ENCODE measurements at regions not wholly inside any gene's neighbourhood (a gene's known extent, or its start where the extent isn't known, plus 50 kb on each side); places are given as distances from the start of the nearest gene placed in this dataset.

DNA sequence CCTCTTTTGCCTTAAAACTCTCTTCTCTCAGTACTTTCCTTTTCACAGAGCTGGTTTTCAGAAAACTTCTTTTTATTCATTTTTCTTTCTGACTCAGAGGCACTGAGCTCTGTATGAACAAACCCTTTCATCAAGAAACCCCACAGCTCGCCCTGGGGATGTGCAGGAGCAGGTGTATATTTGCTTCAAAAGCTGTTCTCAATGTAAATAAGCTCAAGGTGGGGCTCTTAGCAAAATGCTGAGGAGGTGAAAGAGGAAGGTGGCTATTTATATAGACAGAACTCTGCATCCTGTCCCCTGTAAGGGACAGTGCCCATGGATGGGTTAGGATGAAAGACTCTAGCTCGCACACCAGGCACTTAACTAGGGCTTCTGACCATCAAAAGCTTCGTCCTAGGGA is 302.0 kb downstream of the WDR72 start:
- H3K9me2 ChIP-seq (ENCODE audit: low read depth, low read length): no peaks in the 10 kb centered on the region
- H3K27me3 ChIP-seq (ENCODE audit: insufficient read depth, low read length): no peaks in the 10 kb centered on the region
- no peaks in the 10 kb centered on the region for H3K79me2 ChIP-seq (ENCODE audit: insufficient read depth, low read length)
- no peak overlapping the region for H3K4me2 ChIP-seq (ENCODE audit: low read length)
- no peak overlapping the region for H2AFZ ChIP-seq (ENCODE audit: low read length)
- H4K20me1 ChIP-seq (ENCODE audit: insufficient read depth, low read length): no peaks in the 10 kb centered on the region
- no peaks in the 10 kb centered on the region for H3K4me1 ChIP-seq (ENCODE audit: insufficient read depth, low read length, severe bottlenecking)
- TF ChIP-seq EZH2 (IDR thresholded peaks at IDR 0.05; ENCODE audit: borderline replicate concordance, low read length): no peak
- TF ChIP-seq, protein P1, sequence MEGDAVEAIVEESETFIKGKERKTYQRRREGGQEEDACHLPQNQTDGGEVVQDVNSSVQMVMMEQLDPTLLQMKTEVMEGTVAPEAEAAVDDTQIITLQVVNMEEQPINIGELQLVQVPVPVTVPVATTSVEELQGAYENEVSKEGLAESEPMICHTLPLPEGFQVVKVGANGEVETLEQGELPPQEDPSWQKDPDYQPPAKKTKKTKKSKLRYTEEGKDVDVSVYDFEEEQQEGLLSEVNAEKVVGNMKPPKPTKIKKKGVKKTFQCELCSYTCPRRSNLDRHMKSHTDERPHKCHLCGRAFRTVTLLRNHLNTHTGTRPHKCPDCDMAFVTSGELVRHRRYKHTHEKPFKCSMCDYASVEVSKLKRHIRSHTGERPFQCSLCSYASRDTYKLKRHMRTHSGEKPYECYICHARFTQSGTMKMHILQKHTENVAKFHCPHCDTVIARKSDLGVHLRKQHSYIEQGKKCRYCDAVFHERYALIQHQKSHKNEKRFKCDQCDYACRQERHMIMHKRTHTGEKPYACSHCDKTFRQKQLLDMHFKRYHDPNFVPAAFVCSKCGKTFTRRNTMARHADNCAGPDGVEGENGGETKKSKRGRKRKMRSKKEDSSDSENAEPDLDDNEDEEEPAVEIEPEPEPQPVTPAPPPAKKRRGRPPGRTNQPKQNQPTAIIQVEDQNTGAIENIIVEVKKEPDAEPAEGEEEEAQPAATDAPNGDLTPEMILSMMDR (IDR thresholded peaks at IDR 0.05; ENCODE audit: low read length): no peak
- no peaks in the 10 kb centered on the region for H3K36me3 ChIP-seq (ENCODE audit: insufficient read depth, low read length)
- H3K27ac ChIP-seq (ENCODE audit: low read depth, low read length, poor library complexity, severe bottlenecking): no peak overlapping the region
- H3F3A ChIP-seq (ENCODE audit: insufficient read depth, low read length): no peaks in the 10 kb centered on the region
- H3K9me3 ChIP-seq (ENCODE audit: low read length): no peaks in the 10 kb centered on the region
- H3K9ac ChIP-seq (ENCODE audit: low read length): no peak overlapping the region
- no peak overlapping the region for H3K4me3 ChIP-seq (ENCODE audit: low read depth, low read length, poor library complexity, severe bottlenecking)

DNA sequence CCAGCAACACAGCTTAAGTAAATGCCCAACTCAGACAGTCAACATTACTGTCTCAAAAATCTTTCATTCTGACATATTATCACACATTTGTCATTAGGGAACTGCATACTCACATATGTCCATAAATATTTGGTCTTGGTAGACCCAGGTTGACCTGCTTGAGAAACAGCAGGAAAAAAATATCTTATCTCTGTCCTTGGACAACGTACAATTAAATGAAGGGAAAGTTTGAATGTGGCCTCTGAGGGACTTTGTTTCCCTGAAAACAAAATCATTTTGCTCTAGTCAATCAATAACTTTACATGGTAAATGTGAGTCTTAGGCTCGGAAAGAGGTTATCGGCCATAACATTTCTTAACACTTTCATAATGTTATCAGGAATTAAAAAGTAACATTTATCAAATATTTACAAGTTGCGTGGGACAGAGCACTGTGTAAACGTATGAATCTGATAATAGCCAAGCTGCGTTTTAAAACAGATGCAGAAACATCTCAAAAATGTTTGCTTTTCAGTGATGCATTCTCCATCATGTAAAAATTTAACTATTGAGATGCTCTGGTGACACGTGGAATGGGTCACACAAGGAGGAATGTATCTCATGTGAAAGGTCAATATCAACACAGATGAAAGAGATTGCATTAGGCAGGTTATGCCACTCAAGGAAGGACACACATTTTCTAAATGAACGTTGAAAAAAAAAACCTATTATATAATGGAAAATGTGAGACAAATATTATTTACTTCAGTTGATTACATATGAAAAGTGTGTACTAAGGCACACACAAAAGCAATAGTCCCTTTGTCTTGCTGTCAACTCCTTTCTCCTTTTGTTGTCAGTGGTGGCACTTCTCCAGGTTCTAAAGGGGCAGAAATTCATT is 304.4 kb downstream of the WDR72 start:
- no peaks in the 10 kb centered on the region for H3F3A ChIP-seq (ENCODE audit: insufficient read depth, low read length)
- no peak overlapping the region for H3K9ac ChIP-seq (ENCODE audit: low read length)
- no peak overlapping the region for H2AFZ ChIP-seq (ENCODE audit: low read length)
- TF ChIP-seq, protein P1 (IDR thresholded peaks at IDR 0.05; ENCODE audit: low read length): no peak
- TF ChIP-seq EZH2 (IDR thresholded peaks at IDR 0.05; ENCODE audit: borderline replicate concordance, low read length): no peak
- H3K36me3 ChIP-seq (ENCODE audit: insufficient read depth, low read length): no peaks in the 10 kb centered on the region
- H3K4me3 ChIP-seq (ENCODE audit: low read depth, low read length, poor library complexity, severe bottlenecking): no peak overlapping the region
- no peak overlapping the region for H3K27ac ChIP-seq (ENCODE audit: low read depth, low read length, poor library complexity, severe bottlenecking)
- no peaks in the 10 kb centered on the region for H3K9me2 ChIP-seq (ENCODE audit: low read depth, low read length)
- no peak overlapping the region for H3K4me2 ChIP-seq (ENCODE audit: low read length)
- no peaks in the 10 kb centered on the region for H3K4me1 ChIP-seq (ENCODE audit: insufficient read depth, low read length, severe bottlenecking)
- no peaks in the 10 kb centered on the region for H3K27me3 ChIP-seq (ENCODE audit: insufficient read depth, low read length)
- no peaks in the 10 kb centered on the region for H3K79me2 ChIP-seq (ENCODE audit: insufficient read depth, low read length)
- no peaks in the 10 kb centered on the region for H3K9me3 ChIP-seq (ENCODE audit: low read length)
- H4K20me1 ChIP-seq (ENCODE audit: insufficient read depth, low read length): no peaks in the 10 kb centered on the region

DNA sequence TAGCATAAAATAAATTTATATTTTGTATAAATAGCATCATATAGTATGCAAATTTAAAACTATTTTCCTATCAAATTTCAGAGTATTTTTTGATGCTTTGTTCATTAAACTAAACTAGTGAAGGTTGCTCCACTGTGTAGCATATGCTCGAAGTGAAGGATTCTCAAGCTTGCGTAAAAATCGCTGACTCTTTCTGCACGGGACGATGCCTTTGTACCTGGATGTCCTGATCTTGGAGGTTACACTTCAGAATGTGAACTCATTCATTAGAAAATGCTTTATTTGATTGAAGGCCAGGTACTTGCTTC is 305.0 kb downstream of the WDR72 start:
- Histone ChIP-seq H3K4me1 (ENCODE audit: insufficient read depth, low read length, severe bottlenecking) (no peaks in the 10 kb centered on the region), H3K36me3 (ENCODE audit: insufficient read depth, low read length) (no peaks in the 10 kb centered on the region), H3K9me2 (ENCODE audit: low read depth, low read length) (no peaks in the 10 kb centered on the region)

More for the DNA sequence above, 305.0 kb downstream of the WDR72 start:
- Histone ChIP-seq H3K9me3 (ENCODE audit: low read length) (no peaks in the 10 kb centered on the region), H3F3A (ENCODE audit: insufficient read depth, low read length) (no peaks in the 10 kb centered on the region), H3K27me3 (ENCODE audit: insufficient read depth, low read length) (no peaks in the 10 kb centered on the region), H3K79me2 (ENCODE audit: insufficient read depth, low read length) (no peaks in the 10 kb centered on the region), H3K4me2 (ENCODE audit: low read length) (no peak overlapping the region), H4K20me1 (ENCODE audit: insufficient read depth, low read length) (no peaks in the 10 kb centered on the region), H3K27ac (ENCODE audit: low read depth, low read length, poor library complexity, severe bottlenecking) (no peak overlapping the region), H3K4me3 (ENCODE audit: low read depth, low read length, poor library complexity, severe bottlenecking) (no peak overlapping the region), H2AFZ (ENCODE audit: low read length) (no peak overlapping the region), H3K9ac (ENCODE audit: low read length) (no peak overlapping the region)
- no peak for TF ChIP-seq EZH2 (IDR thresholded peaks at IDR 0.05; ENCODE audit: borderline replicate concordance, low read length)
- TF ChIP-seq, protein P1 (IDR thresholded peaks at IDR 0.05; ENCODE audit: low read length): no peak

Data from OCI-LY1 (cell line).